ENCODE measurements at regions not wholly inside any gene's neighbourhood (a gene's known extent, or its start where the extent isn't known, plus 50 kb on each side); places are given as distances from the start of the nearest gene placed in this dataset.

- H3K27me3 ChIP-seq, result no peaks in the 10 kb centered on the region
- no peaks in the 10 kb centered on the region for H3K9me3 ChIP-seq (ENCODE audit: low read depth)
- no peaks in the 10 kb centered on the region for H3K79me2 ChIP-seq
- no peak overlapping the region for H2AFZ ChIP-seq
- no peak overlapping the region for H3K4me2 ChIP-seq
- H3K27ac ChIP-seq, result no peak overlapping the region
- H3K36me3 ChIP-seq (replicated peaks; ENCODE audit: insufficient read depth, low read depth), result no peaks in the 10 kb centered on the region
- no peak overlapping the region for H3K4me3 ChIP-seq
- H3K4me1 ChIP-seq (ENCODE audit: insufficient read depth), result no peaks in the 10 kb centered on the region
- 81% methylated on average over 3 of the region's 3 CpGs for WGBS (ENCODE audit: low lambda C conversion rate, missing lambda C conversion rate)
- no peak for DNase-seq (ENCODE audit: low spot score)
- H4K20me1 ChIP-seq (ENCODE audit: insufficient read depth, poor library complexity, severe bottlenecking), result no peaks in the 10 kb centered on the region
- TF ChIP-seq EZH2 (IDR thresholded peaks at IDR 0.05; ENCODE audit: borderline replicate concordance), result no peak
- no peak for TF ChIP-seq CTCF (IDR thresholded peaks at IDR 0.05; ENCODE audit: poor library complexity)
- no peak for TF ChIP-seq EZH2phosphoT487 (IDR thresholded peaks at IDR 0.05; ENCODE audit: low read depth, severe bottlenecking, unreplicated experiment)
- no peaks in the 10 kb centered on the region for H3K9me2 ChIP-seq (replicated peaks; ENCODE audit: insufficient read depth)
Observed at GRCh38 chr2:57539761-57540160, 506.8 kb upstream of the VRK2 start.

GRCh38 chr2:57542081-57542480 is 504.5 kb upstream of the VRK2 start:
- DNase-seq (ENCODE audit: low spot score), result no peak
- H3K9me3 ChIP-seq (ENCODE audit: low read depth), result no peaks in the 10 kb centered on the region
- H3K27me3 ChIP-seq, result peaks cover 3% of the 10 kb centered on the region
- H2AFZ ChIP-seq, result no peak overlapping the region
- H4K20me1 ChIP-seq (ENCODE audit: insufficient read depth, poor library complexity, severe bottlenecking), result no peaks in the 10 kb centered on the region
- H3K4me1 ChIP-seq (ENCODE audit: insufficient read depth), result no peaks in the 10 kb centered on the region
- 64% methylated on average over 2 of the region's 2 CpGs for WGBS (ENCODE audit: low lambda C conversion rate, missing lambda C conversion rate)
- TF ChIP-seq EZH2 (IDR thresholded peaks at IDR 0.05; ENCODE audit: borderline replicate concordance) (no peak), EZH2phosphoT487 (IDR thresholded peaks at IDR 0.05; ENCODE audit: low read depth, severe bottlenecking, unreplicated experiment) (no peak), CTCF (IDR thresholded peaks at IDR 0.05; ENCODE audit: poor library complexity) (no peak)
- no peak overlapping the region for H3K4me2 ChIP-seq
- no peak overlapping the region for H3K4me3 ChIP-seq
- H3K9me2 ChIP-seq (replicated peaks; ENCODE audit: insufficient read depth), result no peaks in the 10 kb centered on the region
- H3K36me3 ChIP-seq (replicated peaks; ENCODE audit: insufficient read depth, low read depth), result no peaks in the 10 kb centered on the region
- H3K79me2 ChIP-seq, result no peaks in the 10 kb centered on the region
- H3K27ac ChIP-seq, result no peak overlapping the region

GRCh38 chr2:57543211-57543610 is 503.4 kb upstream of the VRK2 start:
- H3K27ac ChIP-seq, result no peak overlapping the region
- no peak for DNase-seq (ENCODE audit: low spot score)
- H3K36me3 ChIP-seq (replicated peaks; ENCODE audit: insufficient read depth, low read depth), result no peaks in the 10 kb centered on the region
- no peaks in the 10 kb centered on the region for H3K4me1 ChIP-seq (ENCODE audit: insufficient read depth)
- no peak overlapping the region for H3K4me3 ChIP-seq
- H3K27me3 ChIP-seq, result peaks cover 3% of the 10 kb centered on the region
- WGBS (ENCODE audit: low lambda C conversion rate, missing lambda C conversion rate), result 86% methylated on average over 5 of the region's 5 CpGs
- no peaks in the 10 kb centered on the region for H3K9me3 ChIP-seq (ENCODE audit: low read depth)
- H3K9me2 ChIP-seq (replicated peaks; ENCODE audit: insufficient read depth), result no peaks in the 10 kb centered on the region
- H3K79me2 ChIP-seq, result no peaks in the 10 kb centered on the region
- H2AFZ ChIP-seq, result no peak overlapping the region
- H3K4me2 ChIP-seq, result no peak overlapping the region
- no peak for TF ChIP-seq CTCF (IDR thresholded peaks at IDR 0.05; ENCODE audit: poor library complexity)
- no peak for TF ChIP-seq EZH2phosphoT487 (IDR thresholded peaks at IDR 0.05; ENCODE audit: low read depth, severe bottlenecking, unreplicated experiment)
- TF ChIP-seq EZH2 (IDR thresholded peaks at IDR 0.05; ENCODE audit: borderline replicate concordance), result no peak
- H4K20me1 ChIP-seq (ENCODE audit: insufficient read depth, poor library complexity, severe bottlenecking), result no peaks in the 10 kb centered on the region

- no peak for DNase-seq (ENCODE audit: low spot score)
- Histone ChIP-seq H3K27ac (no peak overlapping the region), H3K4me1 (ENCODE audit: insufficient read depth) (no peaks in the 10 kb centered on the region), H3K36me3 (replicated peaks; ENCODE audit: insufficient read depth, low read depth) (no peaks in the 10 kb centered on the region), H3K9me2 (replicated peaks; ENCODE audit: insufficient read depth) (no peaks in the 10 kb centered on the region), H4K20me1 (ENCODE audit: insufficient read depth, poor library complexity, severe bottlenecking) (no peaks in the 10 kb centered on the region), H3K79me2 (no peaks in the 10 kb centered on the region), H3K4me2 (no peak overlapping the region), H2AFZ (no peak overlapping the region), H3K27me3 (peaks cover 3% of the 10 kb centered on the region), H3K4me3 (no peak overlapping the region), H3K9me3 (ENCODE audit: low read depth) (no peaks in the 10 kb centered on the region)
- TF ChIP-seq EZH2 (IDR thresholded peaks at IDR 0.05; ENCODE audit: borderline replicate concordance) (no peak), EZH2phosphoT487 (IDR thresholded peaks at IDR 0.05; ENCODE audit: low read depth, severe bottlenecking, unreplicated experiment) (no peak), CTCF (IDR thresholded peaks at IDR 0.05; ENCODE audit: poor library complexity) (no peak)
Observed at GRCh38 chr2:57544624-57545023, 502.0 kb upstream of the VRK2 start.

Data from hepatocyte (in vitro differentiated cells).